H1 (cell line): ENCODE measurements at regions not wholly inside any gene's neighbourhood (a gene's known extent, or its start where the extent isn't known, plus 50 kb on each side); places are given as distances from the start of the nearest gene placed in this dataset.

Experiments used
- CEBPB ChIP-seq: IDR thresholded peaks from 2 replicates; pipeline ENCODE4 v1.6.1; 2012; ENCODE audit warnings: low read depth, low read length
- EP300 ChIP-seq, 2 experiments: IDR thresholded peaks; 1 replicate in 1 of 2; 2 replicates in 1 of 2; pipeline ENCODE4 v1.6.1; 2011 to 2012; ENCODE audit warnings: low read depth in 2 of 2, low read length in 2 of 2, mild to moderate bottlenecking in 2 of 2, borderline replicate concordance in 1 of 2, inconsistent platforms in 1 of 2, moderate library complexity in 1 of 2
- FOSL1 ChIP-seq: IDR thresholded peaks from 2 replicates; pipeline ENCODE4 v1.6.1; 2011; ENCODE audit warnings: mild to moderate bottlenecking, low read depth, low read length, moderate library complexity; ENCODE audit not compliant: insufficient read depth
- POLR2AphosphoS5 ChIP-seq: IDR thresholded peaks from 2 replicates; pipeline ENCODE4 v1.6.1; 2011; ENCODE audit warnings: low read depth, low read length
- RXRA ChIP-seq: IDR thresholded peaks from 2 replicates; pipeline ENCODE4 v1.6.1; 2011; ENCODE audit warnings: low read depth, mild to moderate bottlenecking, low read length, moderate library complexity; ENCODE audit not compliant: insufficient read depth
- YY1 ChIP-seq: IDR thresholded peaks from 2 replicates; pipeline ENCODE4 v1.6.1; 2011; ENCODE audit warnings: low read depth, mild to moderate bottlenecking, low read length
- TF ChIP-seq, protein P1 (sequence below), 3 experiments: IDR thresholded peaks; 1 replicate in 2 of 3; 2 replicates in 1 of 3; pipeline versions ENCODE4 v1.5.1 to v1.6.1; 2011; ENCODE audit warnings: low read length in 3 of 3, mild to moderate bottlenecking in 3 of 3, inconsistent platforms in 2 of 3, low read depth in 1 of 3, moderate library complexity in 1 of 3; ENCODE audit not compliant: insufficient read depth in 1 of 3; ENCODE audit errors: control extremely low read depth in 1 of 3

DNA sequence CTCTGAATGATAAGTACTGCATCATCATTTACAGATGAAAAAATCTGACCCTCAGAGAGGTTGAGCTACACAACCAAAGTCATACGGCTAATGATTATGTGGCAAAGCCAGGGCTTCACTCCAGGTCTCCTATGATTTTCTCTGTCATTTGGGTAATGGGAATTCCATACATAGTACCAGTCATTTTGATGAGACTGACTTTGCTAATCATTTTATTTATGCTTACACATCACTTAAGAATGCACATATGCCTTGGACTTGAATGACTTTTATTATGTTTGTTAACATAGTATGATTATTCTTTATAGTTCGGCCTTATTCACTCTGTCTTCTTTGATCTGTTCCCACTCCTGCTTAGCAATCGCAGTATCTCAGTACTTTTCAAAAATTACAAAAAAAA lies 255.1 kb upstream of the GPRIN3 start:
- no peak for TF ChIP-seq CEBPB
- TF ChIP-seq EP300 (IDR thresholded peaks at IDR 0.05; ENCODE audit: borderline replicate concordance in 1 of 2, low read depth in 2 of 2, low read length in 2 of 2) = no peak
- TF ChIP-seq, protein P1, sequence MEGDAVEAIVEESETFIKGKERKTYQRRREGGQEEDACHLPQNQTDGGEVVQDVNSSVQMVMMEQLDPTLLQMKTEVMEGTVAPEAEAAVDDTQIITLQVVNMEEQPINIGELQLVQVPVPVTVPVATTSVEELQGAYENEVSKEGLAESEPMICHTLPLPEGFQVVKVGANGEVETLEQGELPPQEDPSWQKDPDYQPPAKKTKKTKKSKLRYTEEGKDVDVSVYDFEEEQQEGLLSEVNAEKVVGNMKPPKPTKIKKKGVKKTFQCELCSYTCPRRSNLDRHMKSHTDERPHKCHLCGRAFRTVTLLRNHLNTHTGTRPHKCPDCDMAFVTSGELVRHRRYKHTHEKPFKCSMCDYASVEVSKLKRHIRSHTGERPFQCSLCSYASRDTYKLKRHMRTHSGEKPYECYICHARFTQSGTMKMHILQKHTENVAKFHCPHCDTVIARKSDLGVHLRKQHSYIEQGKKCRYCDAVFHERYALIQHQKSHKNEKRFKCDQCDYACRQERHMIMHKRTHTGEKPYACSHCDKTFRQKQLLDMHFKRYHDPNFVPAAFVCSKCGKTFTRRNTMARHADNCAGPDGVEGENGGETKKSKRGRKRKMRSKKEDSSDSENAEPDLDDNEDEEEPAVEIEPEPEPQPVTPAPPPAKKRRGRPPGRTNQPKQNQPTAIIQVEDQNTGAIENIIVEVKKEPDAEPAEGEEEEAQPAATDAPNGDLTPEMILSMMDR (IDR thresholded peaks at IDR 0.05; ENCODE audit: control extremely low read depth in 1 of 3, insufficient read depth in 1 of 3, low read depth in 1 of 3, low read length in 3 of 3) = no peak
- TF ChIP-seq POLR2AphosphoS5 = no peak
- no peak for TF ChIP-seq RXRA
- no peak for TF ChIP-seq FOSL1
- no peak for TF ChIP-seq YY1
